ENCODE measurements at regions not wholly inside any gene's neighbourhood (a gene's known extent, or its start where the extent isn't known, plus 50 kb on each side); places are given as distances from the start of the nearest gene placed in this dataset.
"Not testable (repeated sequence)": the region's sequence is repeated elsewhere in the genome, so short reads cannot be mapped to it uniquely, and the experiment has no call there.

GRCh38 chr1:43042773-43043457 is 84.2 kb upstream of the SLC2A1 start:
- DNase-seq = no peak

- no peak for DNase-seq
Observed at GRCh38 chr1:43042127-43042526, 83.5 kb upstream of the SLC2A1 start.

GRCh38 chr1:43041591-43041990 is 82.9 kb upstream of the SLC2A1 start:
- no peak for DNase-seq

GRCh38 chr1:43039228-43040055 is 80.8 kb upstream of the SLC2A1 start:
- no peak for DNase-seq

- no peak for DNase-seq
Observed at GRCh38 chr1:43038232-43038935, 79.7 kb upstream of the SLC2A1 start.

- DNase-seq = no peak
Observed at GRCh38 chr1:43037466-43037865, 78.8 kb upstream of the SLC2A1 start.

- DNase-seq = no peak
Observed at GRCh38 chr1:43036932-43037331, 78.3 kb upstream of the SLC2A1 start.

GRCh38 chr1:43035821-43036741 is 77.4 kb upstream of the SLC2A1 start:
- DNase-seq = no peak

GRCh38 chr1:43034778-43035177 is 76.1 kb upstream of the SLC2A1 start:
- DNase-seq = no peak

- no peak for DNase-seq
Observed at GRCh38 chr1:43034195-43034658, 75.6 kb upstream of the SLC2A1 start.

- no peak for DNase-seq
Observed at GRCh38 chr1:43031316-43032203, 72.9 kb upstream of the SLC2A1 start.

- DNase-seq = no peak
Observed at GRCh38 chr1:43024905-43025304, 66.2 kb upstream of the SLC2A1 start.

- DNase-seq = no peak
Observed at GRCh38 chr1:43021547-43022474, 63.1 kb upstream of the SLC2A1 start.

- no peak for DNase-seq
Observed at GRCh38 chr1:43019226-43019625, 60.6 kb upstream of the SLC2A1 start.

GRCh38 chr1:43018121-43018520 is 59.5 kb upstream of the SLC2A1 start:
- no peak for DNase-seq

- DNase-seq = no peak
Observed at GRCh38 chr1:43015269-43015668, 56.6 kb upstream of the SLC2A1 start.

GRCh38 chr1:43014579-43014978 is 55.9 kb upstream of the SLC2A1 start:
- DNase-seq = not testable (repeated sequence)

- DNase-seq = no peak
Observed at GRCh38 chr1:43011020-43011419, 52.4 kb upstream of the SLC2A1 start.

- no peak for DNase-seq
Observed at GRCh38 chr1:43009274-43009673, 50.6 kb upstream of the SLC2A1 start.
